DMS79 (cell line): ENCODE measurements at regions not wholly inside any gene's neighbourhood (a gene's known extent, or its start where the extent isn't known, plus 50 kb on each side); places are given as distances from the start of the nearest gene placed in this dataset.

Experiments
- DNase-seq: peaks from one replicate; lab custom pipeline; 2025; lab: John Stamatoyannopoulos, UW

GRCh38 chr13:40863723-40864122 is 74.3 kb downstream of the SLC25A15 start:
- DNase-seq: no peak

- no peak for DNase-seq
Observed at GRCh38 chr13:40874138-40874779, 84.8 kb downstream of the SLC25A15 start.

GRCh38 chr13:40875044-40875443 is 85.6 kb downstream of the SLC25A15 start:
- DNase-seq: no peak

GRCh38 chr13:40875583-40875982 is 86.2 kb downstream of the SLC25A15 start:
- no peak for DNase-seq

GRCh38 chr13:40876020-40876738 is 86.8 kb downstream of the SLC25A15 start:
- peak; percentile 95 for DNase-seq

- DNase-seq: peak; percentile 32
Observed at GRCh38 chr13:40878321-40878720, 88.9 kb downstream of the SLC25A15 start.

- DNase-seq: peak; percentile 45
Observed at GRCh38 chr13:40878823-40879222, 89.4 kb downstream of the SLC25A15 start.
